ENCODE measurements at regions not wholly inside any gene's neighbourhood (a gene's known extent, or its start where the extent isn't known, plus 50 kb on each side); places are given as distances from the start of the nearest gene placed in this dataset.

- no peak for DNase-seq (ENCODE audit: low spot score)
Observed at GRCh38 chr5:88396751-88397281, 128.2 kb upstream of the TMEM161B start.

- DNase-seq (ENCODE audit: low spot score) = no peak
Observed at GRCh38 chr5:88396000-88396535, 127.4 kb upstream of the TMEM161B start.

- DNase-seq (ENCODE audit: low spot score) = no peak
Observed at GRCh38 chr5:88395264-88395663, 126.6 kb upstream of the TMEM161B start.

- no peak for DNase-seq (ENCODE audit: low spot score)
Observed at GRCh38 chr5:88394536-88395175, 126.0 kb upstream of the TMEM161B start.

GRCh38 chr5:88393716-88394535 is 125.3 kb upstream of the TMEM161B start:
- no peak for DNase-seq (ENCODE audit: low spot score)

GRCh38 chr5:88393042-88393441 is 124.4 kb upstream of the TMEM161B start:
- DNase-seq (ENCODE audit: low spot score) = no peak

- DNase-seq (ENCODE audit: low spot score) = no peak
Observed at GRCh38 chr5:88391991-88392390, 123.3 kb upstream of the TMEM161B start.

- no peak for DNase-seq (ENCODE audit: low spot score)
Observed at GRCh38 chr5:88391116-88391515, 122.5 kb upstream of the TMEM161B start.

GRCh38 chr5:88390481-88390880 is 121.8 kb upstream of the TMEM161B start:
- no peak for DNase-seq (ENCODE audit: low spot score)

GRCh38 chr5:88390096-88390441 is 121.4 kb upstream of the TMEM161B start:
- no peak for DNase-seq (ENCODE audit: low spot score)

GRCh38 chr5:88389338-88390095 is 120.9 kb upstream of the TMEM161B start:
- DNase-seq (ENCODE audit: low spot score) = no peak

GRCh38 chr5:88388476-88389337 is 120.1 kb upstream of the TMEM161B start:
- DNase-seq (ENCODE audit: low spot score) = no peak

- DNase-seq (ENCODE audit: low spot score) = no peak
Observed at GRCh38 chr5:88384886-88385285, 116.2 kb upstream of the TMEM161B start.

GRCh38 chr5:88380332-88380731 is 111.7 kb upstream of the TMEM161B start:
- no peak for DNase-seq (ENCODE audit: low spot score)

GRCh38 chr5:88377705-88378656 is 109.3 kb upstream of the TMEM161B start:
- no peak for DNase-seq (ENCODE audit: low spot score)

- DNase-seq (ENCODE audit: low spot score) = no peak
Observed at GRCh38 chr5:88377240-88377639, 108.6 kb upstream of the TMEM161B start.

GRCh38 chr5:88376728-88377127 is 108.1 kb upstream of the TMEM161B start:
- no peak for DNase-seq (ENCODE audit: low spot score)

GRCh38 chr5:88374391-88374790 is 105.7 kb upstream of the TMEM161B start:
- no peak for DNase-seq (ENCODE audit: low spot score)

GRCh38 chr5:88370824-88371223 is 102.2 kb upstream of the TMEM161B start:
- DNase-seq (ENCODE audit: low spot score) = no peak

GRCh38 chr5:88368201-88368600 is 99.6 kb upstream of the TMEM161B start:
- no peak for DNase-seq (ENCODE audit: low spot score)
